Skin of body (tissue), 1 donor: ENCODE measurements at regions not wholly inside any gene's neighbourhood (a gene's known extent, or its start where the extent isn't known, plus 50 kb on each side); places are given as distances from the start of the nearest gene placed in this dataset.

Experiments used
- DNase-seq: peaks from one replicate; lab custom pipeline; 2025; lab: John Stamatoyannopoulos, UW

DNA sequence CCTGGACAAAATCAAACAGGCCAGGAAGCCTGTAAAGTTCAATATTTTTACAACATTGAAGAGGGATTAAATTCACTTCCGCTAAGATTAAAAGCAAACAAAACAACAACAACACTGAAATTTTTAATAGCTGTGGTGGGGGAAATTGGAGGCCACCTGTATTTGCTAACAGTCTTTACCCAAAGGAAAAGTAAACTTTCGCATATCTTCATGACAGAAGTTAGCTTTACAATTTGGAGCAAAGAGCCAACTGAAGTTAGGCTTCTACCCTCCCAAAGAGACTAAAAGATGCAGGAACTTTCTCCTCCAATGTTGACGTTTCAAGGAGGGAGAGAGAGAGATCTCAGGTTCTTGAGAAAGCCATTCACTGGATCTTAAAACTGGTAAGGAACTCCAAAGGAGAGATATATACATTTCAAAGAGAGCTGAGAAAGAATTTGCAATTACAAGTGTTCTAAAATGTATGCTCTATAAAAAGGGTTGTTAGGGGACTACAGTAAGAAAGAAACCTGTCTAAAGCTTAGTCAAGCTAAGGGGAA is 349.2 kb upstream of the CDH9 start:
- DNase-seq = no peak

DNA sequence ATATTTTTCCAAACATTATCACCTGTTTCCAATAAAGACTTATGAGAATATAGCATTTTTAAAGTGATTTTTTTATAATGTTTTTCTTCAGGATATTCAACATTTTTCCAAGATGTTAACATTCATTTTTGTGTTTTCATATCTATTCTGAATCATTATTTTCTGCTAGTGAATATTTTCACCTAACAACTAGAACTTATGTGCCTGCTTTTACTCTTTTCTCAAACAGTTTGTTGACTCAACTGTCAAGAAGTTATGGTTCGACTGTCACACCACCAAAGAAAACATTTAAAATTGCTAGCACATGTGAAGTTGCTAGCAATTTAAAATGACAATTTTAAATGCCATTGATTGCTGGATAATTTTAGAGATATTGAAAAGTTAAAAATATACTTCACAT is 343.3 kb upstream of the CDH9 start:
- DNase-seq = no peak

DNA sequence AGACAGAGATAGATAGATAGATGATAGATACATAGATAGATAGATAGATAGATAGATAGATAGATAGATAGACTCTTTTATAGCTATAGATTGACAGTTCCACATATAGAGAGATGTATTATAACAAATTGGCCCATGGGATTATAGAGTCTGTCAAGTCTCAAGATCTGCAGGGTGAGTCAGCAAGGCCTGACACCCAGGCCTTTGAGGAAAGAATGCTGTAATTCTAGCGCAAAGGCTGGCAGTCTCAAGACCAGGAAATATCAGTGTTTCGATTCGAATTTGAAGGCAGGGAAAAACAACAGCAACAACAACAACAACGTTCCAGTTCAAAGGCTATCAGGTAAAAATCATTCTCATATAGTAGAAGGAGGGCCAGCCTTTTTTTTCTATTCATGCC is 339.2 kb upstream of the CDH9 start:
- no peak for DNase-seq

- no peak for DNase-seq
These were observed 315.6 kb upstream of the CDH9 start for GRCh38 chr5:27353970-27354369.

GRCh38 chr5:27353540-27353939 is 315.2 kb upstream of the CDH9 start:
- DNase-seq = no peak

- no peak for DNase-seq
These were observed 303.0 kb upstream of the CDH9 start for GRCh38 chr5:27341342-27341741.

DNA sequence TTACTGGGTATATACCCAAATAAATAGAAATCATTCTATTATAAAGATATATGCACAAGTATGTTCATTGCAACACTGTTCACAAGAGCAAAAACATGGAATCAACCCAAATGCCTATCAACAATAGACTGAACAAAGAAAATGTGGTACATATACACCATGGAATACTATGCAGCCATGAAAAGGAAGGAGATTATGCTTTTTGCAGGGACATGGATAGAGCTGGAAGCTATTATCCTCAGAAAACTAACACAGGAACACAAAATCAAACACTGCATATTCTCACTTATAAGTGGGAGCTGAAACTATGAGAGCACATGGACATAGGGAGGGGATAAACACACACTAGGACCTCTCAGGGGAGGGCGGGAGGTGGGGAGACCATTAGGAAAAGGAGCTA is 298.4 kb upstream of the CDH9 start:
- no peak for DNase-seq

DNA sequence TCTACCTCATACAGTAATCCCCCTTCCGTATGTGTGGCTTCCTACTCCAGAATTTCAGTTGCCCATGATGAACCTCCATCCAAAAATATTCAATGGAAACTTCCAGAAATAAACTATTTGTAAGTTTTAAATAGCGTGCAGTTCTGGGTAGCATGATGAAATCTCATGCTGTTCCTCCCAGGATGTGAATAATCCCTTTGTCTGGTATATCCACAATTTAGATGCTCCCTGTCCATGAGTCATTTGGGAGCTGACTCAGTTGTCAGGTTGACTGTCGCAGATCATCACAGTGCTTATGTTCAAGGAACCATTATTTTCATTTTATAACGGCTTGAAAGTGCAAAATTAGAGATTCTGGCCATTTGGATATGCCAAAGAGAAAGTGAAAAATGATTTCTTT is 290.1 kb upstream of the CDH9 start:
- DNase-seq = no peak

GRCh38 chr5:27325513-27325912 is 287.1 kb upstream of the CDH9 start:
- DNase-seq = no peak

DNA sequence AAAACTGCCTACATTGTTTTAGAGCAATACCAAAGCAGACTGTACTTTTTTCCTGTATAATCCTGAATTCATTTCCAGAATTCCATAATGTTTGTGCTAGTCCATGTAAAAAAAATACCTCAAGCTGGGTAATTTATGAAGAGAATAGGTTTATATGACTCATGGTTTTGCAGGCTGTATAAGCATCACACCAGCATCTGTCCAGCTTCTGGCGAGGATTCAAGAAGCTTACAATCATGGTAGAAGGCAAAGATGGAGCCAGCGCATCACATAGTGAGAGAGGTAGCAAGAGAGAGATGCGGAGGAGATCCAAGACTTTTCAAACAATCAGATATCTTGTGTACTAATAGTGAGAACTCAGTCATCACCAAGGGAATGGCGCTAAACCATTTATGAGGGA is 280.3 kb upstream of the CDH9 start:
- no peak for DNase-seq

DNA sequence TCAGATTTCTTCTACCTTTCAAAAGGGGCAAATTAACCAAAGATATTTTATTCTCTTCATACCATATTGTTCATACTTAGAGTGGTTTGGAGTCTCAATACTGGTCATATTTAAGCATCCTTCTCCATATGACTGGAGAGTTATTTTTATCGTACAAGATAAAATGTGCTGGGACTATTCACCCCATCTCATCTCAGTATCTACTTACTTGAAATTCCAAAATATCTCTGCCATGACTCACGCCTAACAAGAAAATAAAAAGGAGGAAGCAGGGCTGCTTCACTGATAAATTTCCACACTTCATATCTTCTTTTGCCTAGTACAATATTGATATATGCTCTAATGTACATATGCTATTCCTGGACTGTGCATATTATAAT is 277.9 kb upstream of the CDH9 start:
- DNase-seq = no peak

- DNase-seq = no peak
These were observed 277.2 kb upstream of the CDH9 start for GRCh38 chr5:27315363-27316270.

GRCh38 chr5:27313549-27313948 is 275.2 kb upstream of the CDH9 start:
- no peak for DNase-seq

DNA sequence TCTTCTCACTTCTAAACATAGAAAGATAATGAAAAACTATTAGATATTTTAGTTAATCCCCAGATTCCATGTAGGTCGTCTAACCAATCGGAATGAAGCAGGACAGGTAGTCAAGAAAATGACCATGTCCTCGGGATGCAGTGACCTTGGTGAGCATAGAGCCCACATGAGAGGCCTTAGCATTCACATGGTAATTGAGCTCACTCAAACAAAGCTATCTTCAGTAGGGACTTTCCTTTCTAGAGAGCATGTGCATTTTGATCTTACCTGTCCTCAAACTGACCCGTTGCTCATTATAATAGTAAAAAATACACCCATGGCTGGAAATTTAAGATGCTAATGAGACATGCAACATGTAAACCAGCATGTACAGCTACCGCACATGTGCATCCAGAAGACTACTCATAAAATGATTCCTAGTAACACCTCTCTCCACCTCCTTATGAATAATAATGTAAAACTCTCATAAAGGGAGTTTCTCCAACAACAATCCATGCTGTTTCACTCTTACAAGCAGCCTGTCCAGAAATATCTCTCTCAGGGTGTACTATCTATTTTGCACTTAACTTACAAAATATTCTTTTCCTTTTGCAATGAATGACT is 274.0 kb upstream of the CDH9 start:
- DNase-seq = no peak

- no peak for DNase-seq
These were observed 273.2 kb upstream of the CDH9 start for GRCh38 chr5:27311544-27311943.

DNA sequence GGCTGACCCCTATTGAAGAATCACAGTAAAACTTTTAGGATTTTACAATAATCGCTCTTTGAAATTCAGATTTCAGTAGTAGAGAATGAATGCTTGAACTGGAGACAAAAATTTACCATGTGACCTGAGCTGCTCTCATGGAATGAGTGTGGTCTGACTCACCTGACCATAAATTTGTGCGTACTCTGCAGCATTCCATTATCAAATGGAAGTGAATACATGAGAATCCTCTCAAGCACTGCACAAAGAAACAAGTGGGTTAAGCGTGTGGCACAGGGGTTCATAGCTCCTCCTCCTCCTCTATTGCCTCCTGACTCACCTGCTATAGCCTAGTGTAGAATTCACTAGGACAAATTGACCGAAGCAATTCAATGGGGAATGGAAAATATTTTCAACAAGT is 269.8 kb upstream of the CDH9 start:
- no peak for DNase-seq

DNA sequence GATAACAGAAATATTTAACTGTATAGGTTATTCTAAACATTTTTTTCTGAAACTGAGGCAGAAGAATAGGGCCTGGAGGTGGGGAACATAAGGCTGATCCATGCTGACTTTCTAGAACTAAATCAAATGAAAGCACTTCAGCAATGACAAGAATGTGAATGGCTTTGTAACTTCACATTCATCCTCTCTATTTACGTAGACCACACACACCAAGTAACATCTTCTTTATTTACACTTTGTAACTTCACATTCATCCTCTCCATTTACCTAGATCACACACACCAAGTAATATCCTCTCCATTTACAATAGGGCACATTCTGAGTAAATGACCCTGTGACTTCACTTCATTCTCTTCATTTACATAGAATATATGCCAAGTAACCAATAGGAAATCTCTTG is 251.8 kb upstream of the CDH9 start:
- no peak for DNase-seq

DNA sequence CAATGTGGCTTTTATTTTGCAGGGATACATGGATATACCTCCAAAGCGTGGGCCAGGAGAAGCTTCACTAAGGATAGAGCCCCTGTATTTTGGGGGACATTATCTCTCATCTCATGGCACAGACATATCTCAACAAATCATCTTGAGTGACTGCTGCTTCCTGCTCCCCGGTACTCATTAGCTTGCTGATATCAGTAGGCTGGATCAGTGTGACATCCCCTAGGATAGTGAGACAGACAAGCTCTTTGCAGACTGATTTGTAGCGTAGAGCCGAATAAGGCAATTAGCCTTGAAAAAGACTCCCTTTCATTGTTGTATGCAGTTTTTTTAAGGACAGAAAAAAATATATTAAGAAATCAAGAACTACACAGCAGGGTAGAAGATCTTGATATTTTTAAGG is 237.7 kb upstream of the CDH9 start:
- no peak for DNase-seq

DNA sequence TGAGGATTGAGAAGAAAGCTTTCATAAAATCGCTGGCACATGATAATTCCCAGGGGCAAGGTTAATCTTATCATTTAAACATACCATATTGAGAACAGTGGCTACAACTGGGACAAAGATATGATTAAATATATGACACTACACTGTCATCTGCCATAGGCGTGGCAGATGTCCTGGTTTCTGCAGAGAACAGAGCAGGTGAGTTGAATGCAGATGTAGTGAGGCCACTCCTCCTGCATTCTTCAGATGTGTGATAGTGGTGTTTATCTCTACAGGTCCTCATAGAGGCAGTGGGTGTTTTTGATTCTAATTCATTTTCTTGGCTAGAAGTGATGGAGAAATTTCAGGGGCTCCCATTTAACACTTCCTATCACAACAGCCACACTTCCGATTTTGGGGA is 237.0 kb upstream of the CDH9 start:
- DNase-seq = no peak

GRCh38 chr5:27269766-27270165 is 231.4 kb upstream of the CDH9 start:
- DNase-seq = no peak

DNA sequence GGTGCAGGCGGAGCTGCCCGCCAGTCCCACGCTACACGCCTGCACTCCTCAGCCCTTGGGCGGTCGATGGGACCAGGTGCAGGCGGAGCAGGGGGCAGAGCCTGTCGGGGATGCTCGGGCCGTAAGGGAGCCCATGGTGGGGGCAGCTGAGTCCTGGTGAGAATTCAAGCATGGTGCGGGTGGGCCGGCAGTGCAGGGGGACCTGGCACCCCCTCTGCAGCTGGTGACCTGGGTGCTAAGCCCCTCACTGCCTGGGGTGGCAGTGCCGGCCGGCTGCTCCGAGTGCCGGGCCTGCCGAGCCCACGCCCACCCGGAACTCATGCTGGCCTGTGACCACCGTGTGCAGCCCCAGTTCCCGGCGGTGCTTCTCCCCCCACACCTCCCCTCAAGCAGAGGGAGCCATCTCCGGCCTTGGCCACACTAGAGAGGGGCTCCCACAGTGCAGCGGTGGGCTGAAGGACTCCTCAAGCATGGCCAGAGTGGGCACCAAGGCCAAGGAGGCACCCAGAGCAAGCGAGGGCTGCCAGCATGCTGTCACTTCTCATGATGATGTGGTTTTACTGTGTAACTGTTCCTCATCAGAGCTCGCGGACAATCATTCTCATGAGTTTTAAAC is 228.9 kb upstream of the CDH9 start:
- no peak for DNase-seq

GRCh38 chr5:27266184-27266583 is 227.8 kb upstream of the CDH9 start:
- no peak for DNase-seq

DNA sequence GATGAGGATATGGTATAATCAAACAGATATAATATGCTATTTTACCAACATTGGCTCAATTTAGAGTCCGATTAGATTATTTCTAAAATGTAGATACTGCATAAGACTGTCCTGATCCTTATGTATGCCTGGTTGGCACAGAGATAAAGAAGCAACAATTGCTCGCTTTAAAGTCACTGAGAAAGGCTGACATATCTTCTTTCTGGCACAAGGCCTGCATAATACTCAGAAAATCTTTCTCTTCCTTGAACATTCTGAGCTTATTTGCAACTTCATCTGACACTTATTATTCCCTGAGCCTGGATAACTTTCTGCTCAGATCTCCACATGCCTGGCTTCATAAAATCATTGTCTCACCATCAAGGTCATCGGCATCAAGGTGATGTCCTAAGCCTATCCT is 219.3 kb upstream of the CDH9 start:
- DNase-seq = no peak
